Liver (tissue), 3 donors: ENCODE measurements at regions not wholly inside any gene's neighbourhood (a gene's known extent, or its start where the extent isn't known, plus 50 kb on each side); places are given as distances from the start of the nearest gene placed in this dataset.

ENCODE experiments used
- ATF3 ChIP-seq: IDR thresholded peaks from 2 replicates; pipeline ENCODE4 v1.6.1; 2016; ENCODE audit warnings: antibody characterized with exemption
- CTCF ChIP-seq: fragments of 150-350 bp; IDR thresholded peaks from 2 replicates; pipeline ENCODE4 v1.5.1; 2017; ENCODE audit warnings: improper control_type of control experiment, low read depth, low read length; ENCODE audit not compliant: missing input control
- EGR1 ChIP-seq, 2 donors: IDR thresholded peaks; 2 replicates each; pipeline ENCODE4 v1.6.1; 2016 to 2018; ENCODE audit warnings: antibody characterized with exemption in 2 of 2, low read depth in 2 of 2
- FOXA1 ChIP-seq: IDR thresholded peaks from 2 replicates; pipeline ENCODE4 v1.6.1; 2016; ENCODE audit warnings: antibody characterized with exemption
- GABPA ChIP-seq, 2 donors: IDR thresholded peaks in 1 of 2; conservative IDR thresholded peaks in 1 of 2; 2 replicates each; pipeline ENCODE4 v1.6.1; 2016; ENCODE audit warnings: antibody characterized with exemption in 2 of 2, mild to moderate bottlenecking in 1 of 2, moderate library complexity in 1 of 2
- JUND ChIP-seq, 2 donors: IDR thresholded peaks; 2 replicates each; pipeline ENCODE4 v1.6.1; 2016; ENCODE audit warnings: antibody characterized with exemption in 2 of 2
- MAX ChIP-seq: IDR thresholded peaks from 2 replicates; pipeline ENCODE4 v1.6.1; 2016; ENCODE audit warnings: antibody characterized with exemption
- RAD21 ChIP-seq, 2 donors: IDR thresholded peaks; 2 replicates each; pipeline ENCODE4 v1.6.1; 2016; ENCODE audit warnings: antibody characterized with exemption in 2 of 2, mild to moderate bottlenecking in 2 of 2
- REST ChIP-seq: IDR thresholded peaks from 2 replicates; pipeline ENCODE4 v1.6.1; 2016; ENCODE audit warnings: antibody characterized with exemption, mild to moderate bottlenecking
- RXRA ChIP-seq, 2 donors: IDR thresholded peaks; 2 replicates each; pipeline ENCODE4 v1.6.1; 2017 to 2018; ENCODE audit warnings: antibody characterized with exemption in 2 of 2, mild to moderate bottlenecking in 1 of 2
- SP1 ChIP-seq: IDR thresholded peaks from 2 replicates; pipeline ENCODE4 v1.6.1; 2018; ENCODE audit warnings: antibody characterized with exemption, mild to moderate bottlenecking
- TAF1 ChIP-seq: conservative IDR thresholded peaks from 2 replicates; pipeline ENCODE4 v1.6.1; 2016; ENCODE audit warnings: antibody characterized with exemption, mild to moderate bottlenecking
- YY1 ChIP-seq: IDR thresholded peaks from 2 replicates; pipeline ENCODE4 v1.6.1; 2016; ENCODE audit warnings: antibody characterized with exemption, mild to moderate bottlenecking
- donor health status: healthy.
- donor health status: healthy.

GRCh38 chr9:18268381-18268780 is 205.6 kb upstream of the ADAMTSL1 start:
- TF ChIP-seq RAD21 (IDR thresholded peaks at IDR 0.05) (no peak), GABPA (IDR thresholded peaks at IDR 0.05 in 1 of 2, conservative IDR thresholded peaks at IDR 0.05 in 1 of 2) (no peak), CTCF (no peak), REST (no peak), MAX (no peak), TAF1 (no peak), SP1 (no peak), EGR1 (IDR thresholded peaks at IDR 0.05; ENCODE audit: low read depth in 2 of 2) (no peak), RXRA (IDR thresholded peaks at IDR 0.05) (no peak), ATF3 (no peak), YY1 (no peak), FOXA1 (no peak), JUND (IDR thresholded peaks at IDR 0.05) (no peak)
